ENCODE measurements at regions not wholly inside any gene's neighbourhood (a gene's known extent, or its start where the extent isn't known, plus 50 kb on each side); places are given as distances from the start of the nearest gene placed in this dataset.

GRCh38 chr7:41331194-41331593 lies 371.7 kb downstream of the INHBA start:
- no peak overlapping the region for H2BK20ac ChIP-seq (ENCODE audit: low read depth, low read length, poor library complexity, severe bottlenecking)
- H3K18ac ChIP-seq (ENCODE audit: insufficient read length, low read depth, low read length), result no peak overlapping the region
- no peaks in the 10 kb centered on the region for H3K23me2 ChIP-seq (ENCODE audit: insufficient read length, low read depth, low read length, poor library complexity, severe bottlenecking)
- H3K27me3 ChIP-seq (ENCODE audit: insufficient read depth, low read length), result no peaks in the 10 kb centered on the region
- H4K20me1 ChIP-seq (ENCODE audit: control insufficient read depth, insufficient read depth, insufficient read length), result no peaks in the 10 kb centered on the region
- no peak overlapping the region for H3K9ac ChIP-seq (ENCODE audit: extremely low read depth, insufficient read length, low read length)
- H4K8ac ChIP-seq (replicated peaks; ENCODE audit: insufficient read length, low read depth, low read length), result no peak overlapping the region
- H3K56ac ChIP-seq (ENCODE audit: insufficient read length, low read depth, low read length), result no peak overlapping the region
- WGBS (ENCODE audit: extremely low coverage, insufficient read length, low lambda C conversion rate), result no CpG with 5 or more reads among the region's 9 CpGs
- no peak overlapping the region for H3K27ac ChIP-seq (ENCODE audit: insufficient read length, low read depth, low read length)
- H2BK120ac ChIP-seq (ENCODE audit: low read depth, low read length, poor library complexity, severe bottlenecking), result no peak overlapping the region
- H3K27ac Mint-ChIP-seq, result no peak overlapping the region
- H3K4me2 ChIP-seq (ENCODE audit: insufficient read depth, insufficient read length, low read length), result no peak overlapping the region
- TF ChIP-seq CTCF (conservative IDR thresholded peaks at IDR 0.05), result no peak
- H3K9me3 ChIP-seq (ENCODE audit: control insufficient read depth, low read depth, low read length), result no peaks in the 10 kb centered on the region
- H3K9me3 Mint-ChIP-seq, result no peaks in the 10 kb centered on the region
- H3K27me3 Mint-ChIP-seq (ENCODE audit: low read depth), result no peaks in the 10 kb centered on the region; the same call in 1 of the 2 replicates
- H3K4me3 Mint-ChIP-seq, result no peak overlapping the region
- no peak overlapping the region for H3T11ph ChIP-seq (ENCODE audit: low read length)
- H3K4me1 ChIP-seq (ENCODE audit: insufficient read depth, low read length), result no peaks in the 10 kb centered on the region
- no peak overlapping the region for H4K91ac ChIP-seq (ENCODE audit: insufficient read length, low read depth, low read length)
- no peak for DNase-seq
- H2AFZ ChIP-seq (ENCODE audit: low read length), result no peak overlapping the region
- H3K36me3 Mint-ChIP-seq (ENCODE audit: insufficient read depth in 1 of 3, low read depth in 3 of 3), result no peaks in the 10 kb centered on the region
- no peak overlapping the region for H4K5ac ChIP-seq (ENCODE audit: insufficient read length, low read depth, low read length)
- H2BK15ac ChIP-seq (ENCODE audit: low read depth, low read length), result no peak overlapping the region
- H3K4me1 Mint-ChIP-seq, result 0 out of 4 replicates have a peak, but pooled peaks cover 0 to 2% of the 10 kb centered on the region in 2 experiments
- H2AK5ac ChIP-seq (ENCODE audit: insufficient read length, low read length), result no peak overlapping the region
- H3K79me2 ChIP-seq (ENCODE audit: insufficient read depth, low read length), result no peaks in the 10 kb centered on the region
- no peak overlapping the region for H2BK5ac ChIP-seq (ENCODE audit: insufficient read length, low read length)
- H3K79me1 ChIP-seq (ENCODE audit: insufficient read depth, low read depth, low read length, poor library complexity, severe bottlenecking), result no peaks in the 10 kb centered on the region
- H3K23ac ChIP-seq (ENCODE audit: insufficient read length, low read depth, low read length), result no peak overlapping the region
- no peak overlapping the region for H3K14ac ChIP-seq (ENCODE audit: insufficient read depth, low read length)
- no peak overlapping the region for H3K4ac ChIP-seq (ENCODE audit: low read depth, low read length)
- no peak overlapping the region for H2BK12ac ChIP-seq (ENCODE audit: insufficient read length, low read depth, low read length)

All from H9 (cell line).